Spleen (tissue), 3 donors: ENCODE measurements at regions not wholly inside any gene's neighbourhood (a gene's known extent, or its start where the extent isn't known, plus 50 kb on each side); places are given as distances from the start of the nearest gene placed in this dataset.

Experiments used
- POLR2A ChIP-seq, 3 donors: fragments of 450-650 bp; IDR thresholded peaks; one replicate each; pipeline ENCODE4 v1.5.1; 2017; ENCODE audit warnings: antibody characterized with exemption in 3 of 3, mild to moderate bottlenecking in 1 of 3
- POLR2AphosphoS5 ChIP-seq, 3 donors: sonication (generic); formaldehyde crosslinking; IDR thresholded peaks; one replicate each; pipeline ENCODE4 v1.5.1; 2017; ENCODE audit warnings: antibody characterized with exemption in 3 of 3

- TF ChIP-seq POLR2A (IDR thresholded peaks at IDR 0.05) (no peak), POLR2AphosphoS5 (IDR thresholded peaks at IDR 0.05) (no peak)
These were observed 160.7 kb upstream of the NT5C1B start for GRCh38 chr2:18749912-18750526.
